ENCODE measurements at regions not wholly inside any gene's neighbourhood (a gene's known extent, or its start where the extent isn't known, plus 50 kb on each side); places are given as distances from the start of the nearest gene placed in this dataset.

DNA sequence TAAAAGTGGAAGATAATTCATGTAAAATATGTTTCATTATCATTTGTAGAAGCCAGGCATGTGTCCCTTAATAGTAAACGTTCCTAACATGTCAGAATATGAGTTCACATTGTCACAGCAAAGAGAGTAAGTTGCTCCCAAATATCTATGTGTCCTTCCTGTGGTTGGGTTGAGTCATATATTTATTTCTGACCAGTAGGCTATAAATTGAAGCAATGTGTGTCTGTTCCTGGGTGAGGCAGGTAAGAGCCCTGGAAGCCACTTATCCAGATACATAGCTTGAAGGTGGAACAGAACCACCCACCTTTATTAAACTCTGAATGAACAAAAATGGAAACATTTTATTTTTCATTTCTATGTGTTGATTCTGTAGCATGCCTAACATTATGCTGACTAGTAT is 2251.6 kb downstream of the NCAM2 start:
- Histone ChIP-seq H3K4me1 (no peaks in the 10 kb centered on the region), H3K9me3 (no peaks in the 10 kb centered on the region), H3K36me3 (ENCODE audit: insufficient read depth in 1 of 2, low read depth in 1 of 2) (no peaks in the 10 kb centered on the region), H3K27me3 (ENCODE audit: insufficient read depth in 3 of 3, low read length in 2 of 3) (no peaks in the 10 kb centered on the region), H3K27ac (no peak overlapping the region), H3K4me3 (no peak overlapping the region)
- ATAC-seq (peak in 1 of 4 donors; percentile 41), DNase-seq (no peak)
- intact Hi-C loops (cut with DNase I): no loop called here
- WGBS, 3 donors: 60 to 78% (median 64%) methylated on average over 1 of the region's 1 CpG
- TF ChIP-seq, protein P1, sequence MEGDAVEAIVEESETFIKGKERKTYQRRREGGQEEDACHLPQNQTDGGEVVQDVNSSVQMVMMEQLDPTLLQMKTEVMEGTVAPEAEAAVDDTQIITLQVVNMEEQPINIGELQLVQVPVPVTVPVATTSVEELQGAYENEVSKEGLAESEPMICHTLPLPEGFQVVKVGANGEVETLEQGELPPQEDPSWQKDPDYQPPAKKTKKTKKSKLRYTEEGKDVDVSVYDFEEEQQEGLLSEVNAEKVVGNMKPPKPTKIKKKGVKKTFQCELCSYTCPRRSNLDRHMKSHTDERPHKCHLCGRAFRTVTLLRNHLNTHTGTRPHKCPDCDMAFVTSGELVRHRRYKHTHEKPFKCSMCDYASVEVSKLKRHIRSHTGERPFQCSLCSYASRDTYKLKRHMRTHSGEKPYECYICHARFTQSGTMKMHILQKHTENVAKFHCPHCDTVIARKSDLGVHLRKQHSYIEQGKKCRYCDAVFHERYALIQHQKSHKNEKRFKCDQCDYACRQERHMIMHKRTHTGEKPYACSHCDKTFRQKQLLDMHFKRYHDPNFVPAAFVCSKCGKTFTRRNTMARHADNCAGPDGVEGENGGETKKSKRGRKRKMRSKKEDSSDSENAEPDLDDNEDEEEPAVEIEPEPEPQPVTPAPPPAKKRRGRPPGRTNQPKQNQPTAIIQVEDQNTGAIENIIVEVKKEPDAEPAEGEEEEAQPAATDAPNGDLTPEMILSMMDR (IDR thresholded peaks at IDR 0.05): no peak

DNA sequence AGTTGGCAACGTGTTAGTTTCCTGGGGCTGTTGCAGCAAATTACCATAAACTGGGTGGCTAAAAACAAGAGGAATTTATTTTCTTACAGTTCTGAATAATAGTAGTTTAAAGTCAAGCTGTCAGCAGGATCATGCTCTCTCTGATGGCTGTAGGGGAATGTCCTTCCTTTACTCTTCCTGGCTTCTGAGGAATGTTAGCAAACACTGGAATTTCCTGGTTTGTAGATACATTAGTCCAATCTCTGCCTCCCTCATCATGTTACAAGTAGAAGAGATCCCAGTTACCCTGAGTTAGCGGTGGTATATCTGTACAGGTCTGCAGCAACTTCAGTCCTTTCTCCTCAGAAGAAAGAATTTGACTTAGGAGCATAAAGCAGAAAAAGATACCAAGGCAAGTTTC is 2249.1 kb downstream of the NCAM2 start:
- TF ChIP-seq, protein P1 (IDR thresholded peaks at IDR 0.05): no peak
- Histone ChIP-seq H3K36me3 (ENCODE audit: insufficient read depth in 1 of 2, low read depth in 1 of 2) (no peaks in the 10 kb centered on the region), H3K9me3 (no peaks in the 10 kb centered on the region), H3K4me1 (no peaks in the 10 kb centered on the region), H3K27ac (no peak overlapping the region), H3K4me3 (no peak overlapping the region), H3K27me3 (ENCODE audit: insufficient read depth in 3 of 3, low read length in 2 of 3) (no peaks in the 10 kb centered on the region)
- 42 to 51% (median 49%) methylated on average over 2 of the region's 2 CpGs for WGBS, 3 donors
- intact Hi-C loops (cut with DNase I): no loop called here
- DNase-seq: no peak
- no peak for ATAC-seq

DNA sequence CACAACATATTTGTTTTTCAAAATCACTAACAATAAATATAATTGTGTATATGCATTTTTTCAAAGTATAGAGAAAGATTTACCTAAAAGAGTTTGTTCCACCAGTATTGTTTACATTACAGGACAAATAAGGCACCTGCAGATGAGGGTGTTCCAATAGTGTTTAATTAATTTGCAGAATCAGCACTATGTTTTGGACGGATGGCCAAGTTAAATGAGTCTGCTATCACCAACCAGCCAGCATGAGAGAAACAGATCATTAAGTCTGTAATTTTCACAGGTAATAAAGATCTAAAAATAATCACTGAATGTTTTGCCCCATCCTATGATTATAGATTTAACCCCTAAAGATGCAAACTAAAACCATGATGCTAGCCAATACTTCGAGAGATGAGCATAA is 2247.0 kb downstream of the NCAM2 start:
- TF ChIP-seq, protein P1 (IDR thresholded peaks at IDR 0.05): no peak
- Histone ChIP-seq H3K27me3 (ENCODE audit: insufficient read depth in 3 of 3, low read length in 2 of 3) (no peaks in the 10 kb centered on the region), H3K27ac (no peak overlapping the region), H3K9me3 (no peaks in the 10 kb centered on the region), H3K36me3 (ENCODE audit: insufficient read depth in 1 of 2, low read depth in 1 of 2) (no peaks in the 10 kb centered on the region), H3K4me3 (no peak overlapping the region), H3K4me1 (no peaks in the 10 kb centered on the region)
- ATAC-seq: no peak
- WGBS, 3 donors: 79 to 91% (median 83%) methylated on average over 2 of the region's 2 CpGs
- DNase-seq: no peak
- intact Hi-C loops (cut with DNase I): no loop called here

DNA sequence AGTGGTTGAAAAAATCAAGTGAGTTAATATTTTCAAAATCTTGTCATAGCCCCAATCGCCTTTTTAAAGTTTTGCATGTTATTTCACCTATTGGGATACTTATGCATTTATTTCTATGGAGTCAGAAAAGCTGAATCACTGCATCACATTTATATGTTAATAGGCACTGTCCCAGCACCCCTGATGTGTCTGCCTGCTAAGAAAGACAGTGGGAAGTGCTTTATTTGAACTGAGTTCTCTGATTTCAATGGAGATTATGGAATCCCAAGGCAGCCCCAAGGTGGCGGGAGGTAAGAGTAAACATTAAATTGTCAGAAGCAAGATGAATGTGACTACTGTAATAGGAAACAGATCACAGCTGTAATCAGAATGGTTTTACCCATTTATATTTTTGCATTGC is 2225.7 kb downstream of the NCAM2 start:
- WGBS, 3 donors: 75 to 82% (median 78%) methylated on average over 2 of the region's 2 CpGs
- DNase-seq: no peak
- Histone ChIP-seq H3K27me3 (ENCODE audit: insufficient read depth in 3 of 3, low read length in 2 of 3) (no peaks in the 10 kb centered on the region), H3K36me3 (ENCODE audit: insufficient read depth in 1 of 2, low read depth in 1 of 2) (no peaks in the 10 kb centered on the region), H3K4me3 (no peak overlapping the region), H3K9me3 (no peaks in the 10 kb centered on the region), H3K4me1 (no peaks in the 10 kb centered on the region), H3K27ac (no peak overlapping the region)
- no peak for ATAC-seq
- intact Hi-C loops (cut with DNase I): no loop called here
- TF ChIP-seq, protein P1 (IDR thresholded peaks at IDR 0.05): no peak

DNA sequence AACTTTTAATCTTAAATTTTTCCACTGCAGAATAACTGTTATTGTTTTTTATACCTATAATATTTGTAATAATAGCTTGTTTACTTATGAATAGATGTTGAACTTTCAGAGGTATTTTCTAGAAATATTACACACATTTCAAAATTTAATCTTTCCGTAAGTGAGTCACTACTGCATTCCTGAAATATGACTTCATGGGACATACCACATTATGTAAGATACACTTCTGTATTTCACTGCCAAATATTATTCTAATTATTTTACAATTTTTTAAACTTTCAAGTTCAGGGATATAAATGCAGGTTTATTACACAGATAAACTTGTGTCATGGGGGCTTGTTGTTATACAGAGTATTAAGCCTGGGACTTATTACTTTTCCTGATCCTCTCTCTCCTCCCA is 2220.5 kb downstream of the NCAM2 start:
- Histone ChIP-seq H3K9me3 (no peaks in the 10 kb centered on the region), H3K4me3 (no peak overlapping the region), H3K27me3 (ENCODE audit: insufficient read depth in 3 of 3, low read length in 2 of 3) (no peaks in the 10 kb centered on the region), H3K4me1 (no peaks in the 10 kb centered on the region), H3K27ac (no peak overlapping the region), H3K36me3 (ENCODE audit: insufficient read depth in 1 of 2, low read depth in 1 of 2) (no peaks in the 10 kb centered on the region)
- DNase-seq (no peak), ATAC-seq (no peak)
- TF ChIP-seq, protein P1 (IDR thresholded peaks at IDR 0.05): no peak
- intact Hi-C loops (cut with DNase I): no loop called here
- 51 to 63% (median 51%) methylated on average over 1 of the region's 1 CpG for WGBS, 3 donors

Measured in psoas muscle (tissue), 7 donors.